Keratinocyte (primary cell): ENCODE measurements at regions not wholly inside any gene's neighbourhood (a gene's known extent, or its start where the extent isn't known, plus 50 kb on each side); places are given as distances from the start of the nearest gene placed in this dataset.

Source experiments
- CTCF ChIP-seq, 3 experiments: IDR thresholded peaks in 1 of 3; conservative IDR thresholded peaks in 1 of 3; optimal IDR thresholded peaks in 1 of 3; 2 replicates in 2 of 3; 3 replicates in 1 of 3; pipeline versions ENCODE3 to v1.5.1; 2011; ENCODE audit warnings: low read length in 3 of 3, mild to moderate bottlenecking in 3 of 3, moderate library complexity in 2 of 3, control low read depth in 1 of 3, inconsistent platforms in 1 of 3; ENCODE audit not compliant: insufficient read depth in 2 of 3; ENCODE audit errors: extremely low read depth in 1 of 3
- EZH2 ChIP-seq: IDR thresholded peaks from one replicate; pipeline ENCODE4 v1.6.1; 2012; ENCODE audit warnings: inconsistent platforms, mild to moderate bottlenecking, low read length, moderate library complexity

DNA sequence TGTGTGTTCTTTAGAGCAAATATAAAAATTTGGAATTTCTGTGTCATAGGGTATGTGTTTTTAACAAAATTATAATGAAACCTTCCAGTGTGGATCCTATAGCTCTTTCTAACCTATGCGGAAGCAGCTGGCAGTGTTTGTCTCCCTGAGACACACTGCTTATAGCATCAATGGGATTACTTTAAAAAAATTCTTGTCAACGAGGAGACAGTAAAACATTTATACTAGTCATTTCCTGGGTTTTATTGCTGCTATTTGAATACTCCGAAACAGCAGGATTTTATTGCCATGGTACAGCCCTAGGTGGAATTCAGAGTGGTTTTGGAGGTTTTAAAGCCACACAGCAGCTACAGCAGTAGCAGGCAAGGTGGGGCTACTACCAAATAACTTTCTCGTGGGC lies 145.1 kb upstream of the IL1RAPL2 start:
- TF ChIP-seq CTCF (optimal IDR thresholded peaks at IDR 0.05 in 1 of 3, IDR thresholded peaks at IDR 0.05 in 1 of 3, conservative IDR thresholded peaks at IDR 0.05 in 1 of 3; ENCODE audit: extremely low read depth in 1 of 3, insufficient read depth in 2 of 3, low read length in 3 of 3) (no peak), EZH2 (no peak)
